GM23338 (cell line): ENCODE measurements at regions not wholly inside any gene's neighbourhood (a gene's known extent, or its start where the extent isn't known, plus 50 kb on each side); places are given as distances from the start of the nearest gene placed in this dataset.

Experiments
- CTCF ChIP-seq, 2 experiments: fragments of 200-600 bp in 1 of 2; sonication (generic) in 1 of 2; conservative IDR thresholded peaks; 2 replicates each; pipeline versions ENCODE4 v1.5.1 to v1.6.1; 2016 to 2017; ENCODE audit warnings: antibody characterized with exemption in 2 of 2, low read depth in 2 of 2, mild to moderate bottlenecking in 2 of 2, moderate library complexity in 1 of 2
- EZH2 ChIP-seq: fragments of 200-600 bp; sonication (generic); IDR thresholded peaks from one replicate; pipeline ENCODE4 v1.8.0; 2017; ENCODE audit warnings: antibody characterized with exemption, mild to moderate bottlenecking, low read depth; ENCODE audit not compliant: unreplicated experiment
- JUNB ChIP-seq: IDR thresholded peaks from one replicate; pipeline ENCODE4 v1.6.1; 2016; ENCODE audit warnings: antibody characterized with exemption; ENCODE audit not compliant: unreplicated experiment
- POLR2AphosphoS5 ChIP-seq: IDR thresholded peaks from 2 replicates; pipeline ENCODE4 v1.6.1; 2016; ENCODE audit warnings: antibody characterized with exemption, low read depth

GRCh38 chr3:140844072-140844471 lies 97.6 kb upstream of the SLC25A36 start:
- no peak for TF ChIP-seq CTCF (conservative IDR thresholded peaks at IDR 0.05; ENCODE audit: low read depth in 2 of 2)
- no peak for TF ChIP-seq POLR2AphosphoS5
- no peak for TF ChIP-seq JUNB
- no peak for TF ChIP-seq EZH2
